Activated B cell treated with CpG ODN at 0.5 μM for 24 hours (primary cell): ENCODE measurements at regions not wholly inside any gene's neighbourhood (a gene's known extent, or its start where the extent isn't known, plus 50 kb on each side); places are given as distances from the start of the nearest gene placed in this dataset.

Source experiments
- ATAC-seq: fragments of 200-7000 bp; cut with Tn5 transposase; one replicate; pipeline ENCODE4 v1.10.0; 2021; ENCODE audit warnings: low read depth, mild to moderate bottlenecking, moderate library complexity
- CTCF ChIA-PET: fragments of 350-600 bp; sonication (Branson Sonifier 250); formaldehyde crosslinking; loops from one replicate; lab custom pipeline; 2021; ENCODE audit warnings: antibody characterized with exemption; lab: Charles Lee
- POLR2A ChIA-PET: fragments of 350-600 bp; sonication (Branson Sonifier 250); formaldehyde crosslinking; loops from one replicate; lab custom pipeline; 2021; ENCODE audit warnings: antibody characterized with exemption; lab: Charles Lee
- DNase-seq: peaks from one replicate; pipeline ENCODE4 v3.0.0; 2022
- H3K27ac Mint-ChIP-seq: one replicate; pipeline ENCODE4 v1.8.0; 2020; ENCODE audit warnings: mixed read lengths
- H3K27me3 Mint-ChIP-seq: one replicate; pipeline ENCODE4 v1.8.0; 2021; ENCODE audit warnings: mixed read lengths
- H3K36me3 Mint-ChIP-seq: one replicate; pipeline ENCODE4 v1.8.0; 2021; ENCODE audit warnings: low read depth, mixed read lengths
- H3K4me1 Mint-ChIP-seq: one replicate; pipeline ENCODE4 v1.8.0; 2021; ENCODE audit warnings: mixed read lengths
- H3K4me3 Mint-ChIP-seq: one replicate; pipeline ENCODE4 v1.8.0; 2020; ENCODE audit warnings: mild to moderate bottlenecking, mixed read lengths
- H3K9me3 Mint-ChIP-seq: one replicate; pipeline ENCODE4 v1.8.0; 2020; ENCODE audit warnings: mixed read lengths
- CTCF ChIP-seq: fragments of 200-600 bp; IDR thresholded peaks from one replicate; pipeline ENCODE4 v1.8.0; 2022; ENCODE audit warnings: antibody characterized with exemption, mild to moderate bottlenecking
- intact Hi-C: fragments of 100-400 bp; cut with micrococcal nuclease; formaldehyde crosslinking; loops from one replicate; pipeline ENCODE4 v1.15.1; 2024

- H3K27ac Mint-ChIP-seq: no peak overlapping the region
- intact Hi-C loops: no loop called here
- H3K4me1 Mint-ChIP-seq: no peaks in the 10 kb centered on the region
- ChIA-PET CTCF (no interaction called here), POLR2A (no interaction called here)
- no peak overlapping the region for H3K4me3 Mint-ChIP-seq
- peaks cover 7% of the 10 kb centered on the region for H3K9me3 Mint-ChIP-seq
- no peaks in the 10 kb centered on the region for H3K27me3 Mint-ChIP-seq
- no peak for DNase-seq
- no peaks in the 10 kb centered on the region for H3K36me3 Mint-ChIP-seq
- no peak for TF ChIP-seq CTCF
- ATAC-seq: no peak
Observed at GRCh38 chr19:30882411-30883005, 466.7 kb downstream of the TSHZ3 start.

GRCh38 chr19:30881930-30882329 lies 467.3 kb downstream of the TSHZ3 start:
- no peak overlapping the region for H3K27ac Mint-ChIP-seq
- H3K4me3 Mint-ChIP-seq: no peak overlapping the region
- DNase-seq: no peak
- TF ChIP-seq CTCF: no peak
- ChIA-PET POLR2A (no interaction called here), CTCF (no interaction called here)
- H3K9me3 Mint-ChIP-seq: peaks cover 8% of the 10 kb centered on the region
- H3K27me3 Mint-ChIP-seq: no peaks in the 10 kb centered on the region
- no peaks in the 10 kb centered on the region for H3K4me1 Mint-ChIP-seq
- no peaks in the 10 kb centered on the region for H3K36me3 Mint-ChIP-seq
- intact Hi-C loops: no loop called here
- no peak for ATAC-seq

- no peak for TF ChIP-seq CTCF
- no peaks in the 10 kb centered on the region for H3K4me1 Mint-ChIP-seq
- H3K36me3 Mint-ChIP-seq: no peaks in the 10 kb centered on the region
- ChIA-PET CTCF (no interaction called here), POLR2A (no interaction called here)
- no peak overlapping the region for H3K27ac Mint-ChIP-seq
- H3K4me3 Mint-ChIP-seq: no peak overlapping the region
- DNase-seq (no peak), ATAC-seq (no peak)
- H3K27me3 Mint-ChIP-seq: no peaks in the 10 kb centered on the region
- peaks cover 8% of the 10 kb centered on the region for H3K9me3 Mint-ChIP-seq
- intact Hi-C loops: no loop called here
Observed at GRCh38 chr19:30881281-30881680, 468.0 kb downstream of the TSHZ3 start.

GRCh38 chr19:30880551-30880950 lies 468.7 kb downstream of the TSHZ3 start:
- H3K9me3 Mint-ChIP-seq: peaks cover 8% of the 10 kb centered on the region
- intact Hi-C loops: no loop called here
- H3K36me3 Mint-ChIP-seq: no peaks in the 10 kb centered on the region
- H3K4me1 Mint-ChIP-seq: no peaks in the 10 kb centered on the region
- CTCF ChIA-PET: no interaction called here
- DNase-seq: no peak
- POLR2A ChIA-PET: no interaction called here
- no peak for ATAC-seq
- no peak for TF ChIP-seq CTCF
- no peaks in the 10 kb centered on the region for H3K27me3 Mint-ChIP-seq
- H3K27ac Mint-ChIP-seq: no peak overlapping the region
- no peak overlapping the region for H3K4me3 Mint-ChIP-seq

GRCh38 chr19:30880151-30880550 lies 469.1 kb downstream of the TSHZ3 start:
- Mint-ChIP-seq H3K4me1 (no peaks in the 10 kb centered on the region), H3K27ac (no peak overlapping the region), H3K27me3 (no peaks in the 10 kb centered on the region), H3K36me3 (no peaks in the 10 kb centered on the region), H3K9me3 (peaks cover 8% of the 10 kb centered on the region), H3K4me3 (no peak overlapping the region)
- intact Hi-C loops: no loop called here
- no peak for TF ChIP-seq CTCF
- no peak for DNase-seq
- ChIA-PET POLR2A (no interaction called here), CTCF (no interaction called here)
- no peak for ATAC-seq
